ENCODE measurements at regions not wholly inside any gene's neighbourhood (a gene's known extent, or its start where the extent isn't known, plus 50 kb on each side); places are given as distances from the start of the nearest gene placed in this dataset.

DNA sequence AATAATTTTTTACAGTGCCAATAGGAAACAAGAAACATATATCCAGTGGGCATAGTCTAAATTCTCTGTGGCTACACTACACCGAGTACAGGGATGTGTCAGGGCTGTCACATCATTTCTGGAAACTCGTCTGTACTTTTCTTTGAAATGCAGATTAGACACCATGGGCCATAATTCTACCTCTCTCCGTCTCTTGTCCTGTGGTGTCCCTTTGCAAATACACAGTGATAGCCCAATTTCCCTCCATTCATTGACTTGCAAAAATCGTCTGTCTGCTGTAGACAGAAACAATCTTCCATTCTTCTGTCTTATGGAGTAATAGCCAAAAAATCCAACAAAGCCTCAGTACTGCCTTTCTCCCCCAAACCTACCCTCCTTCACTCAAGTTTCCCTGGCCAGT, 487.1 kb upstream of the ANO3 start:
- TF ChIP-seq, protein P1, sequence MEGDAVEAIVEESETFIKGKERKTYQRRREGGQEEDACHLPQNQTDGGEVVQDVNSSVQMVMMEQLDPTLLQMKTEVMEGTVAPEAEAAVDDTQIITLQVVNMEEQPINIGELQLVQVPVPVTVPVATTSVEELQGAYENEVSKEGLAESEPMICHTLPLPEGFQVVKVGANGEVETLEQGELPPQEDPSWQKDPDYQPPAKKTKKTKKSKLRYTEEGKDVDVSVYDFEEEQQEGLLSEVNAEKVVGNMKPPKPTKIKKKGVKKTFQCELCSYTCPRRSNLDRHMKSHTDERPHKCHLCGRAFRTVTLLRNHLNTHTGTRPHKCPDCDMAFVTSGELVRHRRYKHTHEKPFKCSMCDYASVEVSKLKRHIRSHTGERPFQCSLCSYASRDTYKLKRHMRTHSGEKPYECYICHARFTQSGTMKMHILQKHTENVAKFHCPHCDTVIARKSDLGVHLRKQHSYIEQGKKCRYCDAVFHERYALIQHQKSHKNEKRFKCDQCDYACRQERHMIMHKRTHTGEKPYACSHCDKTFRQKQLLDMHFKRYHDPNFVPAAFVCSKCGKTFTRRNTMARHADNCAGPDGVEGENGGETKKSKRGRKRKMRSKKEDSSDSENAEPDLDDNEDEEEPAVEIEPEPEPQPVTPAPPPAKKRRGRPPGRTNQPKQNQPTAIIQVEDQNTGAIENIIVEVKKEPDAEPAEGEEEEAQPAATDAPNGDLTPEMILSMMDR (IDR thresholded peaks at IDR 0.05): no peak
- no peak for TF ChIP-seq RAD21 (conservative IDR thresholded peaks at IDR 0.05 in 1 of 2, IDR thresholded peaks at IDR 0.05 in 1 of 2)
- TF ChIP-seq, protein P2, sequence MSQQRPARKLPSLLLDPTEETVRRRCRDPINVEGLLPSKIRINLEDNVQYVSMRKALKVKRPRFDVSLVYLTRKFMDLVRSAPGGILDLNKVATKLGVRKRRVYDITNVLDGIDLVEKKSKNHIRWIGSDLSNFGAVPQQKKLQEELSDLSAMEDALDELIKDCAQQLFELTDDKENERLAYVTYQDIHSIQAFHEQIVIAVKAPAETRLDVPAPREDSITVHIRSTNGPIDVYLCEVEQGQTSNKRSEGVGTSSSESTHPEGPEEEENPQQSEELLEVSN (IDR thresholded peaks at IDR 0.05; ENCODE audit: borderline replicate concordance, low read depth): no peak
- TF ChIP-seq, protein P3, sequence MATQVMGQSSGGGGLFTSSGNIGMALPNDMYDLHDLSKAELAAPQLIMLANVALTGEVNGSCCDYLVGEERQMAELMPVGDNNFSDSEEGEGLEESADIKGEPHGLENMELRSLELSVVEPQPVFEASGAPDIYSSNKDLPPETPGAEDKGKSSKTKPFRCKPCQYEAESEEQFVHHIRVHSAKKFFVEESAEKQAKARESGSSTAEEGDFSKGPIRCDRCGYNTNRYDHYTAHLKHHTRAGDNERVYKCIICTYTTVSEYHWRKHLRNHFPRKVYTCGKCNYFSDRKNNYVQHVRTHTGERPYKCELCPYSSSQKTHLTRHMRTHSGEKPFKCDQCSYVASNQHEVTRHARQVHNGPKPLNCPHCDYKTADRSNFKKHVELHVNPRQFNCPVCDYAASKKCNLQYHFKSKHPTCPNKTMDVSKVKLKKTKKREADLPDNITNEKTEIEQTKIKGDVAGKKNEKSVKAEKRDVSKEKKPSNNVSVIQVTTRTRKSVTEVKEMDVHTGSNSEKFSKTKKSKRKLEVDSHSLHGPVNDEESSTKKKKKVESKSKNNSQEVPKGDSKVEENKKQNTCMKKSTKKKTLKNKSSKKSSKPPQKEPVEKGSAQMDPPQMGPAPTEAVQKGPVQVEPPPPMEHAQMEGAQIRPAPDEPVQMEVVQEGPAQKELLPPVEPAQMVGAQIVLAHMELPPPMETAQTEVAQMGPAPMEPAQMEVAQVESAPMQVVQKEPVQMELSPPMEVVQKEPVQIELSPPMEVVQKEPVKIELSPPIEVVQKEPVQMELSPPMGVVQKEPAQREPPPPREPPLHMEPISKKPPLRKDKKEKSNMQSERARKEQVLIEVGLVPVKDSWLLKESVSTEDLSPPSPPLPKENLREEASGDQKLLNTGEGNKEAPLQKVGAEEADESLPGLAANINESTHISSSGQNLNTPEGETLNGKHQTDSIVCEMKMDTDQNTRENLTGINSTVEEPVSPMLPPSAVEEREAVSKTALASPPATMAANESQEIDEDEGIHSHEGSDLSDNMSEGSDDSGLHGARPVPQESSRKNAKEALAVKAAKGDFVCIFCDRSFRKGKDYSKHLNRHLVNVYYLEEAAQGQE (IDR thresholded peaks at IDR 0.05): no peak
- no peak for TF ChIP-seq EP300 (IDR thresholded peaks at IDR 0.05)
- no peak for TF ChIP-seq ZNF302 (CRISPR knock-in tag; IDR thresholded peaks at IDR 0.05)
- TF ChIP-seq, protein P4, sequence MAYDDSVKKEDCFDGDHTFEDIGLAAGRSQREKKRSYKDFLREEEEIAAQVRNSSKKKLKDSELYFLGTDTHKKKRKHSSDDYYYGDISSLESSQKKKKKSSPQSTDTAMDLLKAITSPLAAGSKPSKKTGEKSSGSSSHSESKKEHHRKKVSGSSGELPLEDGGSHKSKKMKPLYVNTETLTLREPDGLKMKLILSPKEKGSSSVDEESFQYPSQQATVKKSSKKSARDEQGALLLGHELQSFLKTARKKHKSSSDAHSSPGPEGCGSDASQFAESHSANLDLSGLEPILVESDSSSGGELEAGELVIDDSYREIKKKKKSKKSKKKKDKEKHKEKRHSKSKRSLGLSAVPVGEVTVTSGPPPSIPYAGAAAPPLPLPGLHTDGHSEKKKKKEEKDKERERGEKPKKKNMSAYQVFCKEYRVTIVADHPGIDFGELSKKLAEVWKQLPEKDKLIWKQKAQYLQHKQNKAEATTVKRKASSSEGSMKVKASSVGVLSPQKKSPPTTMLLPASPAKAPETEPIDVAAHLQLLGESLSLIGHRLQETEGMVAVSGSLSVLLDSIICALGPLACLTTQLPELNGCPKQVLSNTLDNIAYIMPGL (CRISPR knock-in tag; IDR thresholded peaks at IDR 0.05; ENCODE audit: borderline replicate concordance): no peak
- no peak for TF ChIP-seq ESRRA (IDR thresholded peaks at IDR 0.05; ENCODE audit: borderline replicate concordance, low read length)
- no peak for TF ChIP-seq ZFP36 (IDR thresholded peaks at IDR 0.05; ENCODE audit: borderline replicate concordance, partially characterized antibody)
- TF ChIP-seq KDM5A (IDR thresholded peaks at IDR 0.05): no peak
- TF ChIP-seq, protein P5, sequence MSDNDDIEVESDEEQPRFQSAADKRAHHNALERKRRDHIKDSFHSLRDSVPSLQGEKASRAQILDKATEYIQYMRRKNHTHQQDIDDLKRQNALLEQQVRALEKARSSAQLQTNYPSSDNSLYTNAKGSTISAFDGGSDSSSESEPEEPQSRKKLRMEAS (IDR thresholded peaks at IDR 0.05): no peak

Data from A549 (cell line).